ENCODE measurements at regions not wholly inside any gene's neighbourhood (a gene's known extent, or its start where the extent isn't known, plus 50 kb on each side); places are given as distances from the start of the nearest gene placed in this dataset.
A peak's percentile ranks its signal among the peaks of the same experiment; 100 is the strongest.
"Not testable (repeated sequence)": the region's sequence is repeated elsewhere in the genome, so short reads cannot be mapped to it uniquely, and the experiment has no call there.

- DNase-seq (ENCODE audit: low read depth), result no peak
Measured at GRCh38 chr13:21228738-21229137, 52.3 kb downstream of the MRPL57 start.

- no peak for DNase-seq (ENCODE audit: low read depth)
Measured at GRCh38 chr13:21229241-21230024, 53.0 kb downstream of the MRPL57 start.

DNA sequence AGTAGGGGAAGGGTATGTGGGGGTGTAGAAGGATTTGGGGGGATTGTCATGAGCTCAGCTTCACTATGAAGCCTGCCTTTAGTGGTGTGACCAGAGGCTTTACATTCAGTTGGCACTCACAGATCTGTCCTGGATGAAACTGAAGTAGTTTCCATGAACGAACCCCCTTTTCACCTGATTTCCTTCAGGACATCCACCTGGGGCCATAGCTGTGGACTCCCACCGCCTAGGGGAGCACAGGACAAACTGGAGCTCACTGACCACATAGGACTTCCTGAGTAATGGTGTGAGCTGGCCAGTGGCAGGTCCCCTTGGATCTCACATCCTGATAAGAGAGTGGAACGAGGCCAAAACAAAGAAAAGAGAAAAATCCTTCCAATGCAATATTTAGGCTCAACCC, 54.1 kb downstream of the MRPL57 start:
- no peak for DNase-seq (ENCODE audit: low read depth)

DNA sequence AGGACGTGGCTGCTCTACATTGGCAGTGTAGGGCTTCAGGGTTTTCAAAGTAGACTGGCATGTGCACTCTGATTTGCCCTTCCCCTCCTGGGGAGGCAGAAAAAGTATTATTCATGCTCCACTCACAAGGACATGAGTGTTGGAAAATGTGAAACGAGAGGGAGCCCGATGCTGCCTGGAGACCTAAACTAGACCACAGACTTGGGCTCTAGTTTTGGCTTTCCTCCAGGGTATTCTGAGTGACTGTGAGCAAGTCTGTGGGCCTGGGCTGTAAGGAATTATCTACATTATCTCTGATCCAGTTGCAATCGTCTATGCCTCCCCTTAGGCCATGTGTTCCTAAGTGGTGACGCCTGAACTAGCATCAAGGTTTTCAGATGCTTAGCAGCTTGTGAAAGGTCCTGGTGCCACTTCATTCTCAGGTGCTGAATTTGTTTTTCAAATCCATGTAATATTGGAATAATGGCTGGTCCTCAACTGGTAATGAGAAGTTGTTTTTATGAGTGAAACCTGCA, 55.0 kb downstream of the MRPL57 start:
- DNase-seq (ENCODE audit: low read depth), result no peak

DNA sequence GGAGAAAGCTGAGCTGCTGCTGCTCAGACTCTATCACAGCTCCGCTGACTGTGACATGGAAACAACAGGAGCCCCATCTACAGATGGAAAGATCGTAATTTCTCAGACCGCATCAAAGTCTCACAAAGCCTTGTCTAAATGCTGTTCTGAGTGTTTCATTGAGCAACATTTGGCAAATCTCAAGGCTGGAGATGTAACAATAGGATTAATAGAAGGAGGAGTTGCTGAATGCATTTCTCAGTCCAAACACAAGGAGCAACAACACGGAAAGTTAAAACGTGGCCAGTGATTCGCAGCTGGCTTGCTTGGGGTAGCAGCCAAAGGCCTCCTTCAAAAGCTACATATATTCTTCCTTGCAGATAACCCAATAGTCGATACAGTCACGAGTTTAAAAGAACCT, 55.7 kb downstream of the MRPL57 start:
- peak; percentile 70 for DNase-seq (ENCODE audit: low read depth)

GRCh38 chr13:21232599-21232998, 56.1 kb downstream of the MRPL57 start:
- DNase-seq (ENCODE audit: low read depth), result no peak

DNA sequence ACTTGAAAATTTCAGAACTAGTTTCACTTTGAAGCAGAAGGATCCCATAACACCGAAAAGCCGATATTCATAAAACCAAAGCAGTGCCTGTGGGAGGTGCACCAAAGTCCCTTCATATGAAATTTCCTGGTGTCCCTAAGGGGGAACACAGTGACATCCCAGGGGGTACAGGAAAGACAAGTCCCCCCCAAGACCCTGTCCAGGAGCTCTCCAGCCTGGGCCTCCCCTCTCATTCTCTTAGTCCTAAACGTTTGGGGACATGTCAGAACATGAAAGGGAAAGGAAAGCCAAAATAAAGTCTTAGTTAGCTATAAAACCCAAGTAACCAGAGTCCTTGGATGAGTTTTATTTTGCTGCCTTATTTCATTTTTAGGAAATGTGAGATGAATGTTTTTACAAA, 56.6 kb downstream of the MRPL57 start:
- no peak for DNase-seq (ENCODE audit: low read depth)

DNA sequence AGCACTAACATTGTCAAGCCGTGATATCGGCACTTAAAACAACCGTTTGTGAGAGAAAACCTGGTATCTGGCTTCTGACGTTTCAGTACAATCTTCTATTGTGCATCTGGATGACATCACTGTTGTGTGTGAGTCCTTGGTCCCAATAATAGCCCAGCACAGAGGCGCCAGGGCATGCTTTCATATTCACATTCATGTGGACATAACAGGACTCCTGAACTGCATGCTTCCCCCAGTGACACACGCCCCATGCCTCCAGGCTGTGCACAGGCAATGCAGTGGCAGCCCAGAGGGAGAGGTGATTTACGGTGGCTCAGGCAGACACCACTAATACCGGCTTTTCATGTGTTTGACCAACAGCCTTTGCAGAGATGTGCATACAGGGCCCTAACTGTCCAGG, 58.1 kb downstream of the MRPL57 start:
- no peak for DNase-seq (ENCODE audit: low read depth)

GRCh38 chr13:21235174-21235573, 58.7 kb downstream of the MRPL57 start:
- no peak for DNase-seq (ENCODE audit: low read depth)

- no peak for DNase-seq (ENCODE audit: low read depth)
Measured at GRCh38 chr13:21237081-21237480, 60.6 kb downstream of the MRPL57 start.

GRCh38 chr13:21238267-21238666, 61.8 kb downstream of the MRPL57 start:
- DNase-seq (ENCODE audit: low read depth), result no peak

- peak; percentile 61 for DNase-seq (ENCODE audit: low read depth)
Measured at GRCh38 chr13:21240586-21240985, 64.1 kb downstream of the MRPL57 start.

DNA sequence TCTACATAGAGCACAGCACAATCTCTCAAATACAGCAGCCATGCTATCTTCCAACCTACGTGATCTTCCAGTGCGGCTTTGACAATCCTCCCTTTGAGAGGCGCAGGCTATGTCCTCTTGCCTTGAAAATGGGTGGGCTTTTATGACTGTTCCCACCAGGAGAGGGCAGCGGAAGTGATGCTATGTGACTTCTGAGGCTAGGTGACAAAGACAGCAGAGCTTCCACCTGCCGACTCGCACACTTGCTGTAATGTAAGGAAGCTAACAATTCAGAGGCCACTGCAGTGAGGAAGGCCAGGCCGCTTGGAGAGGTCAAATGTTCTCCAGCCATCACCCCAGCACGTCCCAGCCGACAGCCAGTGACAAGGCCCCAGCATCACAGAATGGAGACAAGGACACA, 65.8 kb downstream of the MRPL57 start:
- DNase-seq (ENCODE audit: low read depth), result no peak

DNA sequence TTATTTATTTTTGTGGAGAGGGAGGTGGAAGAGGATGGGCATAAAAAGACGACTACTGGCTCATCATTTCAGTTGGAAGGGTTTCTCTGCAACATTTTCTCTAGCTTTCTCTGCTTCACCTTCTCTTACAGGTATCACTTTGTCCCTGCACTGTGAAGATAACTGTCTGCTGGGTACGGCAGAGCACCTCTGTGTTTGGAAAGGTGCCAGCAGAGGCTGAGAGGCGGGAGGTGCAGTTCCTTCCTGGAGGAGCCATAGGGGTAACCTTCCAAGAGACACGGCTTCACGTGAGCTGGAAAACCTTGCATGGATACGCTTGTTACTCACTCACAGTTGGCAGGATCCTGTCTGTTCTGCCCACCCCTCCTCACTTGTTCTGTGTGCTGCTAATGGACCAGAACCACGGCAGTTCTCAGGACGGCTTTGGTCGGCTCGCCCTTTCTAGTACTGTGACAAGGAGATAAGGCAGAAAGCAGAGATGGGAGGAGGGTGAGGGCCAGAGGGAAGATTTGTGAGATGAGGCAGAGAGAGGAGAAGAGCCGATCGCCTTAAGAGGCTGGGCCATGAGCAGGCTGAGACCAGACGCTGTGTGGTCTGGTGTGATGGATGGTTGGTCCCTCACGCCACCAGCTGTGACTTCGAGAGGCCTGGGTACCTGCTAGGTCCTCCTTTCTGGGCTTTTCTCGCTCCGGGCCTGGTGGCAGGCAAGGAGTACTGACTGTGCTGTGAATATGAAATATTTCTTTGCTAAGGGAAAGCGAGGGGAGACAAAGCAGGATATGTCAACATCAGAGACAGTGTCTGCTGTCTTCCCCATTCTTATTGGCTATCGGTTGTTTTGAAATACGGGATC, 66.8 kb downstream of the MRPL57 start:
- no peak for DNase-seq (ENCODE audit: low read depth)

DNA sequence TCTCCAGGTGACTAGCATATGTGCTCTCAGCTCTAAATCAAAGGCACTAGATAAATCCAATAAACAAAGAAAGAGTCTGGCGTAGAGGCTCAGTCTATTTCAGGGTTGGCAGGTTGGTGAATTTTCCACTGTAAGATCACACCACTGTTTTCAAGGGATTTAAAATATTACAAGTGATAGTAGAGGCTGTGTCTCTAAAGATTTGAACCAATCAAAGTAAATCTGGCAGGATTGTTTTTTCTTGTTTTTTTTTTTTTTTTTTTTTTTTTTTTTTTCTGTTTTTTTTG, 67.4 kb downstream of the MRPL57 start:
- DNase-seq (ENCODE audit: low read depth), result not testable (repeated sequence)

GRCh38 chr13:21246761-21247452, 70.4 kb downstream of the MRPL57 start:
- no peak for DNase-seq (ENCODE audit: low read depth)

- DNase-seq (ENCODE audit: low read depth), result no peak
Measured at GRCh38 chr13:21256351-21256761, 79.9 kb downstream of the MRPL57 start.

GRCh38 chr13:21256891-21257290, 80.4 kb downstream of the MRPL57 start:
- DNase-seq (ENCODE audit: low read depth), result no peak

- no peak for DNase-seq (ENCODE audit: low read depth)
Measured at GRCh38 chr13:21259571-21260455, 83.4 kb downstream of the MRPL57 start.

- DNase-seq (ENCODE audit: low read depth), result not testable (repeated sequence)
Measured at GRCh38 chr13:21260561-21261290, 84.3 kb downstream of the MRPL57 start.
